GM12878 (cell line): ENCODE measurements at regions not wholly inside any gene's neighbourhood (a gene's known extent, or its start where the extent isn't known, plus 50 kb on each side); places are given as distances from the start of the nearest gene placed in this dataset.

ENCODE experiments used
- JUND ChIP-seq: IDR thresholded peaks from 2 replicates; pipeline ENCODE4 v1.6.1; 2012; ENCODE audit warnings: low read depth, mild to moderate bottlenecking, low read length, improper control_type of control experiment, moderate library complexity
- NFIC ChIP-seq: IDR thresholded peaks from 2 replicates; pipeline ENCODE4 v1.6.1; 2012; ENCODE audit warnings: low read depth, mild to moderate bottlenecking, inconsistent platforms, low read length, moderate library complexity
- POLR2A ChIP-seq: IDR thresholded peaks from 2 replicates; pipeline ENCODE4 v1.6.1; 2011; ENCODE audit warnings: low read depth, mild to moderate bottlenecking, low read length
- SMC3 ChIP-seq: IDR thresholded peaks from 2 replicates; pipeline ENCODE4 v1.6.1; 2011; ENCODE audit warnings: low read length, improper control_type of control experiment, borderline replicate concordance
- STAT3 ChIP-seq: IDR thresholded peaks from 2 replicates; pipeline ENCODE4 v1.6.1; 2011; ENCODE audit warnings: low read depth, low read length, improper control_type of control experiment
- TAF1 ChIP-seq: IDR thresholded peaks from 2 replicates; pipeline ENCODE4 v1.6.1; 2011; ENCODE audit warnings: mild to moderate bottlenecking, low read depth, low read length, borderline replicate concordance
- TF ChIP-seq, protein P1 (sequence below): IDR thresholded peaks from 2 replicates; pipeline ENCODE4 v1.6.1; 2012; ENCODE audit warnings: mild to moderate bottlenecking, low read depth, low read length

DNA sequence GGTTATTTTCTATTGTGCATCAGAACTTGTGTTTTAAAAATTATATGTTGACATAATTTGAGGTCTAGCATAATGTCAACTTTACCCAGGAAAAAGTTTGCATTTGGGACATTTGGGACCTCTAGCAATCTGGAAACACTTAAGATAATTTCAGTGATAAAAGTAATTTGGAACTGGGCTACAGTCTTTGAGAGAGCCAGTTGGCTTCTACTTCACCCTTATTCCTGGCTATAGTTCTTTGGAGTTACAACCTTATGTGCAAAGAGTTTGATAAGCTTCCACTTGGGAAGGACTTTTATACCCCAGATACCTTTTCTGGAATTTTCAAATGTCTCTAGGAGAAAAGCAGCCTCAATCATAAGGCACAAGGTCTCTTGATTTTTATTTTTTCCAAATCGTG, 139.3 kb downstream of the ARRDC3 start:
- TF ChIP-seq STAT3 (no peak), POLR2A (no peak), SMC3 (no peak), JUND (no peak), NFIC (no peak), TAF1 (no peak)
- TF ChIP-seq, protein P1, sequence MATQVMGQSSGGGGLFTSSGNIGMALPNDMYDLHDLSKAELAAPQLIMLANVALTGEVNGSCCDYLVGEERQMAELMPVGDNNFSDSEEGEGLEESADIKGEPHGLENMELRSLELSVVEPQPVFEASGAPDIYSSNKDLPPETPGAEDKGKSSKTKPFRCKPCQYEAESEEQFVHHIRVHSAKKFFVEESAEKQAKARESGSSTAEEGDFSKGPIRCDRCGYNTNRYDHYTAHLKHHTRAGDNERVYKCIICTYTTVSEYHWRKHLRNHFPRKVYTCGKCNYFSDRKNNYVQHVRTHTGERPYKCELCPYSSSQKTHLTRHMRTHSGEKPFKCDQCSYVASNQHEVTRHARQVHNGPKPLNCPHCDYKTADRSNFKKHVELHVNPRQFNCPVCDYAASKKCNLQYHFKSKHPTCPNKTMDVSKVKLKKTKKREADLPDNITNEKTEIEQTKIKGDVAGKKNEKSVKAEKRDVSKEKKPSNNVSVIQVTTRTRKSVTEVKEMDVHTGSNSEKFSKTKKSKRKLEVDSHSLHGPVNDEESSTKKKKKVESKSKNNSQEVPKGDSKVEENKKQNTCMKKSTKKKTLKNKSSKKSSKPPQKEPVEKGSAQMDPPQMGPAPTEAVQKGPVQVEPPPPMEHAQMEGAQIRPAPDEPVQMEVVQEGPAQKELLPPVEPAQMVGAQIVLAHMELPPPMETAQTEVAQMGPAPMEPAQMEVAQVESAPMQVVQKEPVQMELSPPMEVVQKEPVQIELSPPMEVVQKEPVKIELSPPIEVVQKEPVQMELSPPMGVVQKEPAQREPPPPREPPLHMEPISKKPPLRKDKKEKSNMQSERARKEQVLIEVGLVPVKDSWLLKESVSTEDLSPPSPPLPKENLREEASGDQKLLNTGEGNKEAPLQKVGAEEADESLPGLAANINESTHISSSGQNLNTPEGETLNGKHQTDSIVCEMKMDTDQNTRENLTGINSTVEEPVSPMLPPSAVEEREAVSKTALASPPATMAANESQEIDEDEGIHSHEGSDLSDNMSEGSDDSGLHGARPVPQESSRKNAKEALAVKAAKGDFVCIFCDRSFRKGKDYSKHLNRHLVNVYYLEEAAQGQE, result no peak
